NB4 (cell line): ENCODE measurements at regions not wholly inside any gene's neighbourhood (a gene's known extent, or its start where the extent isn't known, plus 50 kb on each side); places are given as distances from the start of the nearest gene placed in this dataset.

Source experiments
- DNase-seq: peaks from one replicate; pipeline ENCODE4 v3.0.0; 2010; ENCODE audit warnings: low read depth
- H3K4me3 ChIP-seq: one replicate; pipeline ENCODE4 v1.5.1; 2011; ENCODE audit warnings: mild to moderate bottlenecking, low read depth, low read length, moderate library complexity
- CTCF ChIP-seq: IDR thresholded peaks from one replicate; pipeline ENCODE4 v1.5.1; 2012; ENCODE audit warnings: low read depth, low read length
- MYC ChIP-seq: IDR thresholded peaks from 2 replicates; pipeline ENCODE4 v1.6.1; 2011; ENCODE audit warnings: low read depth, low read length
- POLR2A ChIP-seq: IDR thresholded peaks from 2 replicates; pipeline ENCODE4 v1.6.1; 2011; ENCODE audit warnings: mild to moderate bottlenecking; ENCODE audit not compliant: insufficient read length; ENCODE audit errors: extremely low read depth
- TF ChIP-seq, protein P1 (sequence below): IDR thresholded peaks from 2 replicates; pipeline ENCODE4 v1.6.1; 2011; ENCODE audit warnings: low read depth, low read length

DNA sequence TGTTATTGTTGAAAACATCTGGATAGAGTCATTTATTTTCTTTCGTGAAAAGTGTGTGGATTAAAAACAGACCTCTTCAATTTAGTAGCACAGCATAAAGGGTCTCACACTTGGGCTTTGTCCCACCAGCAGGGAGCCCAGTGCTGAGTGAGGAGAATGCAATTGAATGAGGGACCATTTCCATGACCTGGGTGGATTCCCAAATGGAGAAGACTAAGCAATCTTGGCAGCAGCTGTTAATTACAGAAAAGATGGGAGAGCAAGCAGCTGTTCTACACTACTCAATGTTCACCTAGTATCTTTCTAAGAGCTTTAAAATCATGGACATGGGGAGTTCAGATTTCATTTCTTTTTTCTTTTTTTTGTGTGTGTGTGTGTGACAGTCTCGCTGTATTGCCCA, 121.8 kb upstream of the FN1 start:
- DNase-seq, result no peak
- TF ChIP-seq POLR2A (no peak), MYC (no peak), CTCF (no peak)
- TF ChIP-seq, protein P1, sequence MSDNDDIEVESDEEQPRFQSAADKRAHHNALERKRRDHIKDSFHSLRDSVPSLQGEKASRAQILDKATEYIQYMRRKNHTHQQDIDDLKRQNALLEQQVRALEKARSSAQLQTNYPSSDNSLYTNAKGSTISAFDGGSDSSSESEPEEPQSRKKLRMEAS, result no peak
- H3K4me3 ChIP-seq, result no peak overlapping the region

- DNase-seq, result peak; percentile 16
- TF ChIP-seq CTCF, result no peak
- no peak for TF ChIP-seq MYC
- no peak for TF ChIP-seq POLR2A
- TF ChIP-seq, protein P1, result no peak
- H3K4me3 ChIP-seq, result no peak overlapping the region
Measured at GRCh38 chr2:215556979-215557378, 121.1 kb upstream of the FN1 start.

- TF ChIP-seq CTCF, result no peak
- TF ChIP-seq, protein P1, result no peak
- no peak for TF ChIP-seq MYC
- no peak for TF ChIP-seq POLR2A
- H3K4me3 ChIP-seq, result no peak overlapping the region
- DNase-seq, result no peak
Measured at GRCh38 chr2:215554689-215555498, 119.0 kb upstream of the FN1 start.

- TF ChIP-seq MYC (no peak), CTCF (peak; percentile 33)
- DNase-seq, result peak; percentile 26
Measured at GRCh38 chr2:215553946-215554345, 118.1 kb upstream of the FN1 start.

GRCh38 chr2:215552144-215552580, 116.3 kb upstream of the FN1 start:
- TF ChIP-seq CTCF (no peak), POLR2A (no peak), MYC (no peak)
- TF ChIP-seq, protein P1, result no peak
- no peak for DNase-seq
- H3K4me3 ChIP-seq, result no peak overlapping the region

More at GRCh38 chr2:215553946-215554345, 118.1 kb upstream of the FN1 start:
- no peak overlapping the region for H3K4me3 ChIP-seq

- TF ChIP-seq POLR2A, result no peak
- no peak for TF ChIP-seq CTCF
- TF ChIP-seq, protein P1, result no peak
- TF ChIP-seq MYC, result no peak
- H3K4me3 ChIP-seq, result no peak overlapping the region
- DNase-seq, result no peak
Measured at GRCh38 chr2:215550331-215550730, 114.5 kb upstream of the FN1 start.
